Smooth muscle cell (in vitro differentiated cells): ENCODE measurements at regions not wholly inside any gene's neighbourhood (a gene's known extent, or its start where the extent isn't known, plus 50 kb on each side); places are given as distances from the start of the nearest gene placed in this dataset.
A peak's percentile ranks its signal among the peaks of the same experiment; 100 is the strongest.

Experiments used
- DNase-seq: peaks from one replicate; lab custom pipeline; 2025; ENCODE audit not compliant: unreplicated experiment; lab: John Stamatoyannopoulos, UW
- H2AFZ ChIP-seq: fragments of 200-600 bp; sonication (generic); 2 replicates; pipeline ENCODE4 v1.6.0; 2016; ENCODE audit warnings: antibody characterized with exemption, low read depth, mild to moderate bottlenecking
- H3F3A ChIP-seq: fragments of 200-600 bp; sonication (generic); 2 replicates; pipeline ENCODE4 v1.6.0; 2017; ENCODE audit warnings: antibody characterized with exemption, low read depth
- H3K27ac ChIP-seq: fragments of 200-600 bp; sonication (generic); 2 replicates; pipeline ENCODE4 v1.5.1; 2016; ENCODE audit warnings: low read depth, mild to moderate bottlenecking
- H3K27me3 ChIP-seq: fragments of 200-600 bp; sonication (generic); 2 replicates; pipeline ENCODE4 v1.6.1; 2016; ENCODE audit warnings: low read depth, mild to moderate bottlenecking
- H3K36me3 ChIP-seq: fragments of 200-600 bp; sonication (generic); 2 replicates; pipeline ENCODE4 v1.5.1; 2016; ENCODE audit warnings: low read depth
- H3K4me1 ChIP-seq: fragments of 200-600 bp; sonication (generic); 2 replicates; pipeline ENCODE4 v1.5.1; 2016; ENCODE audit warnings: low read depth
- H3K4me2 ChIP-seq: fragments of 200-600 bp; sonication (generic); 2 replicates; pipeline ENCODE4 v1.6.0; 2016; ENCODE audit warnings: mild to moderate bottlenecking
- H3K4me3 ChIP-seq: fragments of 200-600 bp; sonication (generic); 2 replicates; pipeline ENCODE4 v1.5.1; 2016; ENCODE audit warnings: mild to moderate bottlenecking
- H3K79me2 ChIP-seq: fragments of 200-600 bp; sonication (generic); 2 replicates; pipeline ENCODE4 v1.6.0; 2016; ENCODE audit warnings: low read depth, mild to moderate bottlenecking
- H3K9ac ChIP-seq: fragments of 200-600 bp; sonication (generic); 2 replicates; pipeline ENCODE4 v1.6.0; 2016; ENCODE audit warnings: low read depth
- H3K9me3 ChIP-seq: fragments of 200-600 bp; sonication (generic); replicated peaks from 2 replicates; pipeline ENCODE4 v1.5.1; 2016; ENCODE audit warnings: low read depth
- H4K20me1 ChIP-seq: fragments of 200-600 bp; sonication (generic); 2 replicates; pipeline ENCODE4 v1.6.0; 2016; ENCODE audit warnings: low read depth
- CTCF ChIP-seq: fragments of 200-600 bp; sonication (generic); IDR thresholded peaks from 2 replicates; pipeline ENCODE4 v1.5.1; 2017; ENCODE audit warnings: borderline replicate concordance, mild to moderate bottlenecking, antibody characterized with exemption; ENCODE audit not compliant: insufficient read depth, poor library complexity, severe bottlenecking
- WGBS: methylation state at CpG from one replicate; pipeline ENCODE4 v1.1.7; 2016; ENCODE audit warnings: low lambda C conversion rate; 5-methylcytosine and 5-hydroxymethylcytosine counted together

DNA sequence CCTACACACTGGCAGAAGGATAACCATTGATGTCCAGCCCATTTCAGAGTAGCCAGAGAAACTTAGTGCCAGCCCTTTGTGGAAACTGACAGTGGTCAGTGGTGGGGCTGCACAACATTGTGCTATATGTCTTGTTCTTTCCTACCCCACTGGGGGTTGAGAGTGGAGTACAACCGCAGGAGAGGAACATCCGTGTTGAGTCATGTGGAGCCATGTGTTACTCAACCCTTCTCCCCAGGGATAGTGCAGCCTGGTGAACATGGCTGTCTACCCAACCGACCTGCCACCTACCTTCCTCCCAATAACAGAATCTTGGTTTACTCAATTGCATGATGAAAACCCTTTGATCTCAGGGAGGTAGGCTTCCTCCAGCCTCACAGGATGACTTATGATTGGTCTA lies 65.3 kb upstream of the MAPK4 start:
- no peak for DNase-seq
- H3K4me3 ChIP-seq: no peak overlapping the region
- TF ChIP-seq CTCF: no peak
- H3K27ac ChIP-seq: no peak overlapping the region
- no peaks in the 10 kb centered on the region for H3K36me3 ChIP-seq
- WGBS: 96% methylated on average over 3 of the region's 3 CpGs
- no peaks in the 10 kb centered on the region for H3K27me3 ChIP-seq
- H3K9ac ChIP-seq: no peak overlapping the region
- no peaks in the 10 kb centered on the region for H3K4me1 ChIP-seq
- no peaks in the 10 kb centered on the region for H4K20me1 ChIP-seq
- H2AFZ ChIP-seq: no peak overlapping the region
- H3K79me2 ChIP-seq: no peaks in the 10 kb centered on the region
- H3F3A ChIP-seq: no peaks in the 10 kb centered on the region
- H3K9me3 ChIP-seq: no peaks in the 10 kb centered on the region
- H3K4me2 ChIP-seq: no peak overlapping the region

DNA sequence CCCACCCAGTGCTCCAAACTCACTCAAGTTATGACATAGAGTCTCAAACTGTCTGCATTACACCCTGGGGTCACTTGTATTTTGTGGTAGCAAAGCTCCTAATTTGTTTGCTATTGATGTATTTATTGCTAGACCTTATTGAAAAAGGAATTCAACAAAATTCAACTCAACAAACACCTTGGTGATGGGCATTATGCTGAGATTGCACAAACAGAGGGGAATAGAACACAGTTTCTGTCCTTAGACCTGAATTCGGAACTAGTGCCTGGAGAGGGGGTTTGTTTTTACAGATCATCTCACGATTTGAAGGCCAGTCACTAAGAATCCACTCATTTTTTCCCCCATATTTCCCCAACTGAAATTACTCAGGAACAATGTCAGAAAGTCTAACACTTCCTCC lies 53.5 kb upstream of the MAPK4 start:
- no peak overlapping the region for H3K9ac ChIP-seq
- no peaks in the 10 kb centered on the region for H3K36me3 ChIP-seq
- H3K27me3 ChIP-seq: peaks cover 5% of the 10 kb centered on the region
- H3K79me2 ChIP-seq: no peaks in the 10 kb centered on the region
- H3K4me1 ChIP-seq: no peaks in the 10 kb centered on the region
- no peak overlapping the region for H3K27ac ChIP-seq
- H3F3A ChIP-seq: no peaks in the 10 kb centered on the region
- no peak overlapping the region for H3K4me3 ChIP-seq
- no peak overlapping the region for H3K4me2 ChIP-seq
- H4K20me1 ChIP-seq: no peaks in the 10 kb centered on the region
- 69% methylated on average over 2 of the region's 2 CpGs for WGBS
- DNase-seq: no peak
- no peaks in the 10 kb centered on the region for H3K9me3 ChIP-seq
- no peak for TF ChIP-seq CTCF
- H2AFZ ChIP-seq: no peak overlapping the region

DNA sequence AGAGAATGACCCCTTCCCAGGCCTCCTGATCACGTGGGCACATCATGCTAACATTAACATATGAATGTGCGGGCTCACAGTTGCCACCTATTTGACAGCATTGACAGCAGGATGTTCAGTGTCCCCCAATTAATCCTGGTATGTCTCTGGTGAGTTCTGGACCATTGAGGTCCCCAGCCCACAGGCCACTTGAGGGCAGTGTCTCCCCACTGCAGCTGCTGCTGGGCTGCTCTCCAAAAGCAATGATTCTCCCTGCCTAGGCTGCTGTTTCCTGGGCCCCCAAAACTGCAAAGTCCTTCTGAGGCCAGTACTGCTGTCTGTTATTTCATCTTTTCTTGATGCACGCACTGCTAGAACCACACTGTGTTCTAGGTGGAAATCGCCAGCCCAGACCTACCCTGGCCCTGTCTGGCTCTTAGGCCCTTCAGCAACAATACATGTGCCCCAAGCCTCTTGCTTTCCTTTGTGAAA lies 52.7 kb upstream of the MAPK4 start:
- Histone ChIP-seq H3K36me3 (no peaks in the 10 kb centered on the region), H3K79me2 (no peaks in the 10 kb centered on the region), H3K27ac (no peak overlapping the region), H4K20me1 (no peaks in the 10 kb centered on the region), H3K27me3 (peaks cover 10% of the 10 kb centered on the region), H3K9me3 (no peaks in the 10 kb centered on the region), H3K4me1 (no peaks in the 10 kb centered on the region), H3K9ac (no peak overlapping the region), H3K4me2 (no peak overlapping the region), H2AFZ (no peak overlapping the region), H3K4me3 (no peak overlapping the region), H3F3A (no peaks in the 10 kb centered on the region)
- no peak for DNase-seq
- 48% methylated on average over 4 of the region's 4 CpGs for WGBS
- TF ChIP-seq CTCF: peak; percentile 61

DNA sequence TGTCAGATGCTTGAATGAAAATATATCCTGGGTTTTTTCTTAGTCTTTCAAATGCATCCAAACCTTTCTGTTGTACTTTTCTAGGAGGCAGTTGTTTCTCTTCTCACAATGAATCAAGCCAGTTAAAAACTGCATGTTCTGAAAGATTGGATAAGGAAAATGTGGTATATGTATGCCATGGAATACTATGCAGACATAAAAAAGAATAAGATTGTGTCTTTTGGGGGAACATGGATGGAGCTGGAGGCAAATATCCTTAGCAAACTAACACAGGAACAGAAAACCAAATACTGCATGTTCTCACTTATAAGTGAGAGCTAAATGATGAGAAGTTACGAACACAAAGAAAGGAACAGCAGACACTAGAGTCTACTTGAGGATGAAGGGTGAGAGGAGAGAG lies 51.7 kb upstream of the MAPK4 start:
- no peak overlapping the region for H3K4me2 ChIP-seq
- no peak overlapping the region for H3K4me3 ChIP-seq
- WGBS: 96% methylated on average over 1 of the region's 1 CpG
- no peak for DNase-seq
- H2AFZ ChIP-seq: no peak overlapping the region
- no peaks in the 10 kb centered on the region for H3K9me3 ChIP-seq
- no peaks in the 10 kb centered on the region for H3K4me1 ChIP-seq
- H3K79me2 ChIP-seq: no peaks in the 10 kb centered on the region
- no peaks in the 10 kb centered on the region for H3K36me3 ChIP-seq
- no peak for TF ChIP-seq CTCF
- peaks cover 10% of the 10 kb centered on the region for H3K27me3 ChIP-seq
- no peak overlapping the region for H3K9ac ChIP-seq
- no peaks in the 10 kb centered on the region for H4K20me1 ChIP-seq
- H3F3A ChIP-seq: no peaks in the 10 kb centered on the region
- no peak overlapping the region for H3K27ac ChIP-seq
